ENCODE measurements at regions not wholly inside any gene's neighbourhood (a gene's known extent, or its start where the extent isn't known, plus 50 kb on each side); places are given as distances from the start of the nearest gene placed in this dataset.
"Not testable (repeated sequence)": the region's sequence is repeated elsewhere in the genome, so short reads cannot be mapped to it uniquely, and the experiment has no call there.

DNA sequence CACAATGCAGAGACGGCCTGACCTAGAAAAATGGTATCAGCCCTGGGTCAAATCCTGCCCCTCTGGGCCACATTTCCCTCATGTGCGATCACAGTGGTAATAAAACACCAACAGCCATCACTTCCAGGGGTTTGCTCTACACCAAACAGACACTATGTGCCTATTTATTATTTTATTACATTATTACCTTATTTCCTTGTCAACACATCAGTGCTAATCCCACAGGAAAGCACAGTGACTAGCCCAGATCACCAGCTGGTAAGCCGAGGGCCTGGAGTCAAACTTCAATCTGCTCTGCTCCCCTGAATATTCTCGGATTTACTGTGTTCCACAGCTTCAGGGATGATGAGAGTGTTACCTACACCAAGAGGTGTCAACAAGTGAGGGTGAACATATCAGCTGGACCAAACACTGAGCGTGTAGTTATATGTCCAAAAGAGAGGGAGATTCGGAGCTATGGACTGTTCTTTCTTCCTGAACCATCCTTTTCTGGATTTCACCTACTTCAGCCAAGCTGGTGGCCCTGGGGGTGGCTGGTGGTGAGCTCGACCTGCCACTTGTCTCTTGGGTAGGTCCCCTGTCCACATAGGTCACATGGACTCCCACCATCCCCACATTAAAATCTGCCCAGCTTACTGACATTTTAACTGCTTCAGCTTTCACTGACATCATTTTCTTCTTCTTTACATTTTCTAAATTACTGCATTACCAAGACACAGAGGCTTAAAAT lies 198.9 kb downstream of the ANKRD30B start:
- TF ChIP-seq, protein P1, sequence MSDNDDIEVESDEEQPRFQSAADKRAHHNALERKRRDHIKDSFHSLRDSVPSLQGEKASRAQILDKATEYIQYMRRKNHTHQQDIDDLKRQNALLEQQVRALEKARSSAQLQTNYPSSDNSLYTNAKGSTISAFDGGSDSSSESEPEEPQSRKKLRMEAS (CRISPR knock-in tag; IDR thresholded peaks at IDR 0.05) = not testable (repeated sequence)
- TF ChIP-seq, protein P2, sequence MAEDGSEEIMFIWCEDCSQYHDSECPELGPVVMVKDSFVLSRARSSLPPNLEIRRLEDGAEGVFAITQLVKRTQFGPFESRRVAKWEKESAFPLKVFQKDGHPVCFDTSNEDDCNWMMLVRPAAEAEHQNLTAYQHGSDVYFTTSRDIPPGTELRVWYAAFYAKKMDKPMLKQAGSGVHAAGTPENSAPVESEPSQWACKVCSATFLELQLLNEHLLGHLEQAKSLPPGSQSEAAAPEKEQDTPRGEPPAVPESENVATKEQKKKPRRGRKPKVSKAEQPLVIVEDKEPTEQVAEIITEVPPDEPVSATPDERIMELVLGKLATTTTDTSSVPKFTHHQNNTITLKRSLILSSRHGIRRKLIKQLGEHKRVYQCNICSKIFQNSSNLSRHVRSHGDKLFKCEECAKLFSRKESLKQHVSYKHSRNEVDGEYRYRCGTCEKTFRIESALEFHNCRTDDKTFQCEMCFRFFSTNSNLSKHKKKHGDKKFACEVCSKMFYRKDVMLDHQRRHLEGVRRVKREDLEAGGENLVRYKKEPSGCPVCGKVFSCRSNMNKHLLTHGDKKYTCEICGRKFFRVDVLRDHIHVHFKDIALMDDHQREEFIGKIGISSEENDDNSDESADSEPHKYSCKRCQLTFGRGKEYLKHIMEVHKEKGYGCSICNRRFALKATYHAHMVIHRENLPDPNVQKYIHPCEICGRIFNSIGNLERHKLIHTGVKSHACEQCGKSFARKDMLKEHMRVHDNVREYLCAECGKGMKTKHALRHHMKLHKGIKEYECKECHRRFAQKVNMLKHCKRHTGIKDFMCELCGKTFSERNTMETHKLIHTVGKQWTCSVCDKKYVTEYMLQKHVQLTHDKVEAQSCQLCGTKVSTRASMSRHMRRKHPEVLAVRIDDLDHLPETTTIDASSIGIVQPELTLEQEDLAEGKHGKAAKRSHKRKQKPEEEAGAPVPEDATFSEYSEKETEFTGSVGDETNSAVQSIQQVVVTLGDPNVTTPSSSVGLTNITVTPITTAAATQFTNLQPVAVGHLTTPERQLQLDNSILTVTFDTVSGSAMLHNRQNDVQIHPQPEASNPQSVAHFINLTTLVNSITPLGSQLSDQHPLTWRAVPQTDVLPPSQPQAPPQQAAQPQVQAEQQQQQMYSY (CRISPR knock-in tag; IDR thresholded peaks at IDR 0.05) = not testable (repeated sequence)
- TF ChIP-seq, protein P3, sequence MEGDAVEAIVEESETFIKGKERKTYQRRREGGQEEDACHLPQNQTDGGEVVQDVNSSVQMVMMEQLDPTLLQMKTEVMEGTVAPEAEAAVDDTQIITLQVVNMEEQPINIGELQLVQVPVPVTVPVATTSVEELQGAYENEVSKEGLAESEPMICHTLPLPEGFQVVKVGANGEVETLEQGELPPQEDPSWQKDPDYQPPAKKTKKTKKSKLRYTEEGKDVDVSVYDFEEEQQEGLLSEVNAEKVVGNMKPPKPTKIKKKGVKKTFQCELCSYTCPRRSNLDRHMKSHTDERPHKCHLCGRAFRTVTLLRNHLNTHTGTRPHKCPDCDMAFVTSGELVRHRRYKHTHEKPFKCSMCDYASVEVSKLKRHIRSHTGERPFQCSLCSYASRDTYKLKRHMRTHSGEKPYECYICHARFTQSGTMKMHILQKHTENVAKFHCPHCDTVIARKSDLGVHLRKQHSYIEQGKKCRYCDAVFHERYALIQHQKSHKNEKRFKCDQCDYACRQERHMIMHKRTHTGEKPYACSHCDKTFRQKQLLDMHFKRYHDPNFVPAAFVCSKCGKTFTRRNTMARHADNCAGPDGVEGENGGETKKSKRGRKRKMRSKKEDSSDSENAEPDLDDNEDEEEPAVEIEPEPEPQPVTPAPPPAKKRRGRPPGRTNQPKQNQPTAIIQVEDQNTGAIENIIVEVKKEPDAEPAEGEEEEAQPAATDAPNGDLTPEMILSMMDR (IDR thresholded peaks at IDR 0.05) = not testable (repeated sequence)
- TF ChIP-seq KAT7 (CRISPR knock-in tag; IDR thresholded peaks at IDR 0.05; ENCODE audit: borderline replicate concordance); CREM (CRISPR knock-in tag; IDR thresholded peaks at IDR 0.05); ZNF671 (CRISPR knock-in tag; IDR thresholded peaks at IDR 0.05); IRF2 (CRISPR knock-in tag; IDR thresholded peaks at IDR 0.05; ENCODE audit: borderline replicate concordance, low read depth); CREB1 (CRISPR knock-in tag; IDR thresholded peaks at IDR 0.05): not testable (repeated sequence)

Data from WTC11 (cell line).